ENCODE measurements at regions not wholly inside any gene's neighbourhood (a gene's known extent, or its start where the extent isn't known, plus 50 kb on each side); places are given as distances from the start of the nearest gene placed in this dataset.

- no peak for TF ChIP-seq CDX4 (CRISPR knock-in tag; IDR thresholded peaks at IDR 0.05; ENCODE audit: borderline replicate concordance)
- TF ChIP-seq NFYB (CRISPR knock-in tag; conservative IDR thresholded peaks at IDR 0.05; ENCODE audit: low read depth), result no peak
- TF ChIP-seq IRF2 (CRISPR knock-in tag; IDR thresholded peaks at IDR 0.05; ENCODE audit: borderline replicate concordance, low read depth), result no peak
- TF ChIP-seq ZNF416 (CRISPR knock-in tag; IDR thresholded peaks at IDR 0.05), result no peak
- TF ChIP-seq ZNF121 (CRISPR knock-in tag; IDR thresholded peaks at IDR 0.05), result no peak
Measured at GRCh38 chr18:24995755-24996154, 356.2 kb downstream of the ZNF521 start (continued).

DNA sequence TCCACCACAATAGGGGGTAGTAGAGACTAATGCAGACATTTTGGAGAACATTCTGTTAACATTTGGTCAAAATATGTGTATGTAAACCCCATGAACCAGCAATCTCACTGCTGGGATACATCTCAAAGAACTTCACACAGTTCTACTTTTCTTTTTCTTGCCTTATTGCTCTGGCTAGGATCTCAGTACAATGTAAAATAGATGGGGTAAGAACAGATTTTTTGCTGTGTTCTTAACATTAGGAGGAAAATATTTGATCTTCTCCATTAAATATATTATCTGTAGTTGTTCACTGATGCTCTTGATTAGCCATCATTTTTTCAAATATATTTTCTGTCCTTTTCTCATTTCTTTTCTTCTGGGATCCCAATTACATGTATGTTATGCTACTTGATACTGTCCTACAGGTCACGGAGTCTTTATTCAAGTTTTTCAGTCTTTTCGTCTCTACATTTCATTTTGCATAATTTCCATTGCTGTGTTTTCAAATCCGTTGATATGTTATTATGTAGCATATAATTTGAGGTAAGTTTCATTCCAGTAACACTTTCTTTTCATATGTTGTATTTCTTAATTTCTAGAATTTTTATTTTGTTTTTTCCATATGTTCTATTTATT, 352.2 kb downstream of the ZNF521 start:
- ChIA-PET POLR2A (no interaction called here), CTCF (interaction anchor here (0.8 kb wide), 1 partner anchor 310 kb away, joined by 3 read pairs; no protein-coding TSS in a partner anchor)
- H3K27ac Mint-ChIP-seq, result no peak overlapping the region
- ATAC-seq (no peak), DNase-seq (ENCODE audit: low spot score) (no peak)
- H3K4me1 Mint-ChIP-seq, result no peaks in the 10 kb centered on the region
- no peak overlapping the region for H3K4me3 Mint-ChIP-seq
- no peak for TF ChIP-seq ZBTB43 (CRISPR knock-in tag; IDR thresholded peaks at IDR 0.05)
- no peak for TF ChIP-seq ZNF425 (CRISPR knock-in tag; conservative IDR thresholded peaks at IDR 0.05)
- no peak for TF ChIP-seq USF2 (CRISPR knock-in tag; IDR thresholded peaks at IDR 0.05)
- TF ChIP-seq, protein P1, sequence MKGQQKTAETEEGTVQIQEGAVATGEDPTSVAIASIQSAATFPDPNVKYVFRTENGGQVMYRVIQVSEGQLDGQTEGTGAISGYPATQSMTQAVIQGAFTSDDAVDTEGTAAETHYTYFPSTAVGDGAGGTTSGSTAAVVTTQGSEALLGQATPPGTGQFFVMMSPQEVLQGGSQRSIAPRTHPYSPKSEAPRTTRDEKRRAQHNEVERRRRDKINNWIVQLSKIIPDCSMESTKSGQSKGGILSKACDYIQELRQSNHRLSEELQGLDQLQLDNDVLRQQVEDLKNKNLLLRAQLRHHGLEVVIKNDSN (CRISPR knock-in tag; IDR thresholded peaks at IDR 0.05), result no peak
- no peak for TF ChIP-seq OVOL2 (CRISPR knock-in tag; IDR thresholded peaks at IDR 0.05; ENCODE audit: borderline replicate concordance)
- no peak for TF ChIP-seq ZNF121 (CRISPR knock-in tag; IDR thresholded peaks at IDR 0.05)
- no peak for TF ChIP-seq ZNF671 (CRISPR knock-in tag; IDR thresholded peaks at IDR 0.05)
- no peak for TF ChIP-seq CDX4 (CRISPR knock-in tag; IDR thresholded peaks at IDR 0.05; ENCODE audit: borderline replicate concordance)
- no peak for TF ChIP-seq SMAD3 (CRISPR knock-in tag; IDR thresholded peaks at IDR 0.05; ENCODE audit: borderline replicate concordance)
- no peak for TF ChIP-seq ZNF263 (CRISPR knock-in tag; IDR thresholded peaks at IDR 0.05; ENCODE audit: low read depth)
- TF ChIP-seq, protein P2, sequence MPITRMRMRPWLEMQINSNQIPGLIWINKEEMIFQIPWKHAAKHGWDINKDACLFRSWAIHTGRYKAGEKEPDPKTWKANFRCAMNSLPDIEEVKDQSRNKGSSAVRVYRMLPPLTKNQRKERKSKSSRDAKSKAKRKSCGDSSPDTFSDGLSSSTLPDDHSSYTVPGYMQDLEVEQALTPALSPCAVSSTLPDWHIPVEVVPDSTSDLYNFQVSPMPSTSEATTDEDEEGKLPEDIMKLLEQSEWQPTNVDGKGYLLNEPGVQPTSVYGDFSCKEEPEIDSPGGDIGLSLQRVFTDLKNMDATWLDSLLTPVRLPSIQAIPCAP (CRISPR knock-in tag; IDR thresholded peaks at IDR 0.05), result no peak
- TF ChIP-seq MXD4 (CRISPR knock-in tag; IDR thresholded peaks at IDR 0.05; ENCODE audit: borderline replicate concordance), result no peak
- no peak for TF ChIP-seq NR3C1 (CRISPR knock-in tag; conservative IDR thresholded peaks at IDR 0.05; ENCODE audit: low read depth)
- TF ChIP-seq MYBL2 (CRISPR knock-in tag; IDR thresholded peaks at IDR 0.05), result no peak
- TF ChIP-seq, protein P3, sequence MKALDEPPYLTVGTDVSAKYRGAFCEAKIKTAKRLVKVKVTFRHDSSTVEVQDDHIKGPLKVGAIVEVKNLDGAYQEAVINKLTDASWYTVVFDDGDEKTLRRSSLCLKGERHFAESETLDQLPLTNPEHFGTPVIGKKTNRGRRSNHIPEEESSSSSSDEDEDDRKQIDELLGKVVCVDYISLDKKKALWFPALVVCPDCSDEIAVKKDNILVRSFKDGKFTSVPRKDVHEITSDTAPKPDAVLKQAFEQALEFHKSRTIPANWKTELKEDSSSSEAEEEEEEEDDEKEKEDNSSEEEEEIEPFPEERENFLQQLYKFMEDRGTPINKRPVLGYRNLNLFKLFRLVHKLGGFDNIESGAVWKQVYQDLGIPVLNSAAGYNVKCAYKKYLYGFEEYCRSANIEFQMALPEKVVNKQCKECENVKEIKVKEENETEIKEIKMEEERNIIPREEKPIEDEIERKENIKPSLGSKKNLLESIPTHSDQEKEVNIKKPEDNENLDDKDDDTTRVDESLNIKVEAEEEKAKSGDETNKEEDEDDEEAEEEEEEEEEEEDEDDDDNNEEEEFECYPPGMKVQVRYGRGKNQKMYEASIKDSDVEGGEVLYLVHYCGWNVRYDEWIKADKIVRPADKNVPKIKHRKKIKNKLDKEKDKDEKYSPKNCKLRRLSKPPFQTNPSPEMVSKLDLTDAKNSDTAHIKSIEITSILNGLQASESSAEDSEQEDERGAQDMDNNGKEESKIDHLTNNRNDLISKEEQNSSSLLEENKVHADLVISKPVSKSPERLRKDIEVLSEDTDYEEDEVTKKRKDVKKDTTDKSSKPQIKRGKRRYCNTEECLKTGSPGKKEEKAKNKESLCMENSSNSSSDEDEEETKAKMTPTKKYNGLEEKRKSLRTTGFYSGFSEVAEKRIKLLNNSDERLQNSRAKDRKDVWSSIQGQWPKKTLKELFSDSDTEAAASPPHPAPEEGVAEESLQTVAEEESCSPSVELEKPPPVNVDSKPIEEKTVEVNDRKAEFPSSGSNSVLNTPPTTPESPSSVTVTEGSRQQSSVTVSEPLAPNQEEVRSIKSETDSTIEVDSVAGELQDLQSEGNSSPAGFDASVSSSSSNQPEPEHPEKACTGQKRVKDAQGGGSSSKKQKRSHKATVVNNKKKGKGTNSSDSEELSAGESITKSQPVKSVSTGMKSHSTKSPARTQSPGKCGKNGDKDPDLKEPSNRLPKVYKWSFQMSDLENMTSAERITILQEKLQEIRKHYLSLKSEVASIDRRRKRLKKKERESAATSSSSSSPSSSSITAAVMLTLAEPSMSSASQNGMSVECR (CRISPR knock-in tag; IDR thresholded peaks at IDR 0.05; ENCODE audit: borderline replicate concordance), result no peak
- TF ChIP-seq MAX (CRISPR knock-in tag; IDR thresholded peaks at IDR 0.05), result no peak
- no peak for TF ChIP-seq IRF2 (CRISPR knock-in tag; IDR thresholded peaks at IDR 0.05; ENCODE audit: borderline replicate concordance, low read depth)
- H3K27me3 Mint-ChIP-seq (ENCODE audit: low read depth), result no peaks in the 10 kb centered on the region
- H3K9me3 Mint-ChIP-seq, result peaks cover 18% of the 10 kb centered on the region
- H3K36me3 Mint-ChIP-seq, result peaks cover 17% of the 10 kb centered on the region

Data from WTC11 (cell line).